RWPE2 (cell line): ENCODE measurements at regions not wholly inside any gene's neighbourhood (a gene's known extent, or its start where the extent isn't known, plus 50 kb on each side); places are given as distances from the start of the nearest gene placed in this dataset.

Experiments used
- ATAC-seq: fragments of 200-7000 bp; cut with Tn5 transposase; 3 replicates; pipeline ENCODE4 v1.9.1; 2021; ENCODE audit warnings: low read depth
- DNase-seq: peaks from one replicate; pipeline ENCODE4 v3.0.0-alpha.2; 2020; ENCODE audit warnings: low spot score
- H3K27ac ChIP-seq: fragments of 450-650 bp; 2 replicates; pipeline ENCODE4 v1.5.1; 2017; ENCODE audit warnings: mild to moderate bottlenecking; ENCODE audit not compliant: poor library complexity, severe bottlenecking
- H3K27me3 ChIP-seq: fragments of 250-450 bp; sonication (Bioruptor Pico); 2 replicates; pipeline ENCODE4 v1.5.1; 2021; ENCODE audit warnings: mild to moderate bottlenecking, moderate library complexity; ENCODE audit not compliant: insufficient read depth, poor library complexity, severe bottlenecking
- H3K36me3 ChIP-seq: fragments of 250-450 bp; sonication (Bioruptor Pico); 2 replicates; pipeline ENCODE4 v1.5.1; 2020; ENCODE audit warnings: low read depth, mild to moderate bottlenecking, moderate library complexity
- H3K4me1 ChIP-seq: fragments of 250-450 bp; sonication (Bioruptor Pico); 2 replicates; pipeline ENCODE4 v1.5.1; 2021; ENCODE audit warnings: mild to moderate bottlenecking, moderate library complexity; ENCODE audit not compliant: insufficient read depth, poor library complexity, severe bottlenecking
- H3K4me3 ChIP-seq: fragments of 250-450 bp; sonication (Bioruptor Pico); 2 replicates; pipeline ENCODE4 v1.5.1; 2021; ENCODE audit warnings: mild to moderate bottlenecking, moderate library complexity; ENCODE audit not compliant: severe bottlenecking
- H3K9me3 ChIP-seq: fragments of 250-450 bp; sonication (Bioruptor Pico); 2 replicates; pipeline ENCODE4 v1.5.1; 2021; ENCODE audit warnings: mild to moderate bottlenecking, moderate library complexity; ENCODE audit not compliant: severe bottlenecking
- TF ChIP-seq, protein P1 (sequence below): fragments of 450-650 bp; IDR thresholded peaks from one replicate; pipeline ENCODE4 v1.5.1; 2017; ENCODE audit warnings: mild to moderate bottlenecking, moderate library complexity; ENCODE audit not compliant: poor library complexity, severe bottlenecking

DNA sequence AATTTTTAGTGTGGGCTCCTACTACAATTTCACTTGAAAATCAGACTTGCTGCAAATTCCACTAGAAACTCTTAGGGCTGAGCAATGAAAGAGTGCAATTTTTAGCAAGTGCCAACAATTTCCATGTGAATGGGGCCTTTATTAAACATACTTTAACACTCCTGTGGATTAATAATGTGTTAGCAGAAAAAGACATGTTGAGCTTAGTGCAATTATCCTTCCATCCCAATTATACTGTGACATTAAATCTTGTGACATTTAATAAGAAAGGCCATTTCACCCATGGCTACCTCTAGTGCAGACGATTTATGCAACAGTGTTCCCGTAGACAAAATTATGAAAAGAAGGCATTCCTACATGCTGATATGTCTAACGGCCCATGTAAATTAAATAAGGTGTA is 639.7 kb downstream of the STK39 start:
- H3K36me3 ChIP-seq: no peaks in the 10 kb centered on the region
- DNase-seq: no peak
- ATAC-seq: no peak
- no peaks in the 10 kb centered on the region for H3K9me3 ChIP-seq
- TF ChIP-seq, protein P1, sequence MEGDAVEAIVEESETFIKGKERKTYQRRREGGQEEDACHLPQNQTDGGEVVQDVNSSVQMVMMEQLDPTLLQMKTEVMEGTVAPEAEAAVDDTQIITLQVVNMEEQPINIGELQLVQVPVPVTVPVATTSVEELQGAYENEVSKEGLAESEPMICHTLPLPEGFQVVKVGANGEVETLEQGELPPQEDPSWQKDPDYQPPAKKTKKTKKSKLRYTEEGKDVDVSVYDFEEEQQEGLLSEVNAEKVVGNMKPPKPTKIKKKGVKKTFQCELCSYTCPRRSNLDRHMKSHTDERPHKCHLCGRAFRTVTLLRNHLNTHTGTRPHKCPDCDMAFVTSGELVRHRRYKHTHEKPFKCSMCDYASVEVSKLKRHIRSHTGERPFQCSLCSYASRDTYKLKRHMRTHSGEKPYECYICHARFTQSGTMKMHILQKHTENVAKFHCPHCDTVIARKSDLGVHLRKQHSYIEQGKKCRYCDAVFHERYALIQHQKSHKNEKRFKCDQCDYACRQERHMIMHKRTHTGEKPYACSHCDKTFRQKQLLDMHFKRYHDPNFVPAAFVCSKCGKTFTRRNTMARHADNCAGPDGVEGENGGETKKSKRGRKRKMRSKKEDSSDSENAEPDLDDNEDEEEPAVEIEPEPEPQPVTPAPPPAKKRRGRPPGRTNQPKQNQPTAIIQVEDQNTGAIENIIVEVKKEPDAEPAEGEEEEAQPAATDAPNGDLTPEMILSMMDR: no peak
- H3K4me3 ChIP-seq: no peak overlapping the region
- no peak overlapping the region for H3K27ac ChIP-seq
- no peaks in the 10 kb centered on the region for H3K4me1 ChIP-seq
- H3K27me3 ChIP-seq: no peaks in the 10 kb centered on the region

- Histone ChIP-seq H3K27ac (no peak overlapping the region), H3K36me3 (no peaks in the 10 kb centered on the region), H3K9me3 (no peaks in the 10 kb centered on the region), H3K4me1 (no peaks in the 10 kb centered on the region), H3K4me3 (no peak overlapping the region), H3K27me3 (no peaks in the 10 kb centered on the region)
- ATAC-seq (no peak), DNase-seq (no peak)
- TF ChIP-seq, protein P1: no peak
These were observed 640.2 kb downstream of the STK39 start for GRCh38 chr2:167607211-167607610.

DNA sequence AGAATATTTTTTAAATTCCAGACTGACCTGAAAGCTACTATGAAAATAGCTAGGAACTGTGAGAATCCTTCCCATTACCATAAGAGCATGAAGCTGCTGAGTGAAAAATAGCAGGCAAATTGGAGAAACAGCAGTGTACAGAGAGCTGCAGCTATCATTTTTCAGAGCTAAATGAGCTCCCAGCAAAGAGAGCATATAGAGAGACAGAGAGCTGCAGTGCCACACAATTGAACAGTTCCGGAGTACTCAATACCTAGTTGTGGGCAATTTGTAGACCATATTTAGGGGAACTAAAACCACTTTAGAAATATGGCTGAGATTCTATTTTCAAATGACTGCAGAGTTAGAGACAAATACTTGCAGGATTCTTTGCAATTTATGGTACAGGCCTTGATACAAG is 645.3 kb downstream of the STK39 start:
- Histone ChIP-seq H3K9me3 (no peaks in the 10 kb centered on the region), H3K27ac (no peak overlapping the region), H3K4me1 (no peaks in the 10 kb centered on the region), H3K27me3 (no peaks in the 10 kb centered on the region), H3K36me3 (no peaks in the 10 kb centered on the region), H3K4me3 (no peak overlapping the region)
- TF ChIP-seq, protein P1: no peak
- no peak for DNase-seq
- ATAC-seq: no peak

GRCh38 chr2:167599219-167599618 is 648.2 kb downstream of the STK39 start:
- Histone ChIP-seq H3K27me3 (no peaks in the 10 kb centered on the region), H3K27ac (no peak overlapping the region), H3K4me1 (no peaks in the 10 kb centered on the region), H3K36me3 (no peaks in the 10 kb centered on the region), H3K4me3 (no peak overlapping the region), H3K9me3 (no peaks in the 10 kb centered on the region)
- ATAC-seq (no peak), DNase-seq (no peak)
- TF ChIP-seq, protein P1: no peak

GRCh38 chr2:167595839-167596471 is 651.4 kb downstream of the STK39 start:
- H3K4me3 ChIP-seq: no peak overlapping the region
- no peaks in the 10 kb centered on the region for H3K9me3 ChIP-seq
- H3K4me1 ChIP-seq: no peaks in the 10 kb centered on the region
- DNase-seq (no peak), ATAC-seq (no peak)
- TF ChIP-seq, protein P1: no peak
- H3K27ac ChIP-seq: no peak overlapping the region
- no peaks in the 10 kb centered on the region for H3K36me3 ChIP-seq
- no peaks in the 10 kb centered on the region for H3K27me3 ChIP-seq
